GM23248 (cell line): ENCODE measurements at regions not wholly inside any gene's neighbourhood (a gene's known extent, or its start where the extent isn't known, plus 50 kb on each side); places are given as distances from the start of the nearest gene placed in this dataset.

Experiments used
- DNase-seq: peaks from one replicate; pipeline ENCODE4 v3.0.0-alpha.2; 2015
- H2AFZ ChIP-seq: fragments of 200-600 bp; sonication (generic); 2 replicates; pipeline ENCODE4 v1.6.1; 2016; ENCODE audit warnings: antibody characterized with exemption
- H3F3A ChIP-seq: fragments of 200-600 bp; sonication (generic); 2 replicates; pipeline ENCODE4 v1.6.1; 2016; ENCODE audit warnings: mild to moderate bottlenecking, antibody characterized with exemption, mixed run types; ENCODE audit not compliant: insufficient read depth
- H3K27ac ChIP-seq: fragments of 200-600 bp; sonication (generic); 2 replicates; pipeline ENCODE4 v1.5.1; 2016; ENCODE audit warnings: mild to moderate bottlenecking
- H3K27me3 ChIP-seq: fragments of 200-600 bp; sonication (generic); replicated peaks from 2 replicates; pipeline ENCODE4 v1.6.1; 2016; ENCODE audit warnings: mild to moderate bottlenecking; ENCODE audit not compliant: insufficient read depth
- H3K36me3 ChIP-seq: fragments of 200-600 bp; sonication (generic); 2 replicates; pipeline ENCODE4 v1.6.1; 2016; ENCODE audit warnings: low read depth, mild to moderate bottlenecking
- H3K4me1 ChIP-seq: fragments of 200-600 bp; sonication (generic); 2 replicates; pipeline ENCODE4 v1.6.1; 2016; ENCODE audit warnings: mild to moderate bottlenecking; ENCODE audit not compliant: insufficient read depth
- H3K4me2 ChIP-seq: fragments of 200-600 bp; sonication (generic); one replicate; pipeline ENCODE4 v1.6.1; 2016; ENCODE audit warnings: mild to moderate bottlenecking; ENCODE audit not compliant: unreplicated experiment
- H3K4me3 ChIP-seq: fragments of 200-600 bp; sonication (generic); 2 replicates; pipeline ENCODE4 v1.5.1; 2016; ENCODE audit warnings: mild to moderate bottlenecking
- H3K79me2 ChIP-seq: fragments of 200-600 bp; sonication (generic); 2 replicates; pipeline ENCODE4 v1.6.1; 2016; ENCODE audit warnings: mild to moderate bottlenecking; ENCODE audit not compliant: insufficient read depth
- H3K9ac ChIP-seq: fragments of 200-600 bp; sonication (generic); 2 replicates; pipeline ENCODE4 v1.6.1; 2016; ENCODE audit warnings: mild to moderate bottlenecking
- H3K9me2 ChIP-seq: fragments of 200-600 bp; sonication (generic); 2 replicates; pipeline ENCODE4 v1.6.1; 2016; ENCODE audit warnings: mixed run types, mild to moderate bottlenecking, moderate library complexity; ENCODE audit not compliant: insufficient read depth
- H3K9me3 ChIP-seq: fragments of 200-600 bp; sonication (generic); one replicate; pipeline ENCODE4 v1.6.1; 2017; ENCODE audit warnings: low read depth
- H4K20me1 ChIP-seq: fragments of 200-600 bp; sonication (generic); 2 replicates; pipeline ENCODE4 v1.6.0; 2016; ENCODE audit not compliant: insufficient read depth
- EZH2 ChIP-seq: fragments of 200-600 bp; sonication (generic); IDR thresholded peaks from 2 replicates; pipeline ENCODE4 v1.6.1; 2018; ENCODE audit warnings: antibody characterized with exemption, mild to moderate bottlenecking; ENCODE audit not compliant: insufficient read depth, poor library complexity, severe bottlenecking
- EZH2phosphoT487 ChIP-seq: fragments of 200-600 bp; sonication (generic); IDR thresholded peaks from 2 replicates; pipeline ENCODE4 v1.6.1; 2018; ENCODE audit warnings: antibody characterized with exemption, moderate library complexity, mild to moderate bottlenecking, low read depth; ENCODE audit not compliant: insufficient read depth
- WGBS, 2 experiments: methylation state at CpG; one replicate each; pipeline ENCODE4 v1.1.6; 2015 to 2017; ENCODE audit warnings: low lambda C conversion rate in 2 of 2, low coverage in 1 of 2; ENCODE audit errors: missing lambda C conversion rate in 2 of 2; 5-methylcytosine and 5-hydroxymethylcytosine counted together
- in situ Hi-C: fragments of 300-500 bp; cut with MboI; formaldehyde crosslinking; loops from 2 replicates; pipeline ENCODE4 v1.15.0; 2020

GRCh38 chr13:74919914-74920313, 562.1 kb downstream of the TBC1D4 start:
- H2AFZ ChIP-seq: no peak overlapping the region
- H3K27ac ChIP-seq: no peak overlapping the region
- H3K4me1 ChIP-seq: no peaks in the 10 kb centered on the region
- no peaks in the 10 kb centered on the region for H3F3A ChIP-seq
- no peak for TF ChIP-seq EZH2phosphoT487
- TF ChIP-seq EZH2: no peak
- in situ Hi-C loops: no loop called here
- no peaks in the 10 kb centered on the region for H3K27me3 ChIP-seq
- no peaks in the 10 kb centered on the region for H4K20me1 ChIP-seq
- no peaks in the 10 kb centered on the region for H3K9me3 ChIP-seq
- H3K36me3 ChIP-seq: no peaks in the 10 kb centered on the region
- H3K9ac ChIP-seq: no peak overlapping the region
- no peak overlapping the region for H3K4me2 ChIP-seq
- H3K4me3 ChIP-seq: no peak overlapping the region
- no peaks in the 10 kb centered on the region for H3K9me2 ChIP-seq
- H3K79me2 ChIP-seq: no peaks in the 10 kb centered on the region
- no peak for DNase-seq

GRCh38 chr13:74912898-74913297, 569.1 kb downstream of the TBC1D4 start:
- Histone ChIP-seq H3K4me2 (no peak overlapping the region), H3K79me2 (no peaks in the 10 kb centered on the region), H3K4me1 (no peaks in the 10 kb centered on the region), H3K9ac (no peak overlapping the region), H3K36me3 (no peaks in the 10 kb centered on the region), H3K27ac (no peak overlapping the region), H4K20me1 (no peaks in the 10 kb centered on the region), H2AFZ (no peak overlapping the region), H3K9me2 (no peaks in the 10 kb centered on the region), H3K9me3 (no peaks in the 10 kb centered on the region), H3K27me3 (no peaks in the 10 kb centered on the region), H3K4me3 (no peak overlapping the region), H3F3A (no peaks in the 10 kb centered on the region)
- in situ Hi-C loops: no loop called here
- no peak for TF ChIP-seq EZH2phosphoT487
- no peak for TF ChIP-seq EZH2
- no peak for DNase-seq
- 66 to 67% methylated on average over 2 of the region's 2 CpGs for WGBS, 2 experiments

GRCh38 chr13:74910415-74910814, 571.6 kb downstream of the TBC1D4 start:
- Histone ChIP-seq H3F3A (no peaks in the 10 kb centered on the region), H3K4me2 (no peak overlapping the region), H4K20me1 (no peaks in the 10 kb centered on the region), H3K9me3 (no peaks in the 10 kb centered on the region), H3K9me2 (no peaks in the 10 kb centered on the region), H3K27me3 (no peaks in the 10 kb centered on the region), H3K9ac (no peak overlapping the region), H3K36me3 (no peaks in the 10 kb centered on the region), H2AFZ (no peak overlapping the region), H3K79me2 (no peaks in the 10 kb centered on the region), H3K4me3 (no peak overlapping the region), H3K27ac (no peak overlapping the region), H3K4me1 (no peaks in the 10 kb centered on the region)
- in situ Hi-C loops: no loop called here
- DNase-seq: no peak
- TF ChIP-seq EZH2phosphoT487 (no peak), EZH2 (no peak)
- WGBS, 2 experiments: 91 to 97% methylated on average over 5 of the region's 5 CpGs

GRCh38 chr13:74907788-74908187, 574.2 kb downstream of the TBC1D4 start:
- Histone ChIP-seq H3K9ac (no peak overlapping the region), H3K9me3 (no peaks in the 10 kb centered on the region), H4K20me1 (no peaks in the 10 kb centered on the region), H3K9me2 (no peaks in the 10 kb centered on the region), H3K4me3 (no peak overlapping the region), H2AFZ (no peak overlapping the region), H3K36me3 (no peaks in the 10 kb centered on the region), H3K79me2 (no peaks in the 10 kb centered on the region), H3F3A (no peaks in the 10 kb centered on the region), H3K4me1 (no peaks in the 10 kb centered on the region), H3K4me2 (no peak overlapping the region), H3K27me3 (no peaks in the 10 kb centered on the region), H3K27ac (no peak overlapping the region)
- TF ChIP-seq EZH2 (no peak), EZH2phosphoT487 (no peak)
- no peak for DNase-seq
- 50 to 57% methylated on average over 5 of the region's 5 CpGs for WGBS, 2 experiments
- in situ Hi-C loops: no loop called here

- Histone ChIP-seq H3K27me3 (no peaks in the 10 kb centered on the region), H3K36me3 (no peaks in the 10 kb centered on the region), H3K4me2 (no peak overlapping the region), H3K4me1 (no peaks in the 10 kb centered on the region), H3K9me3 (no peaks in the 10 kb centered on the region), H3K79me2 (no peaks in the 10 kb centered on the region), H4K20me1 (no peaks in the 10 kb centered on the region), H3F3A (no peaks in the 10 kb centered on the region), H2AFZ (no peak overlapping the region), H3K4me3 (no peak overlapping the region), H3K9me2 (no peaks in the 10 kb centered on the region), H3K27ac (no peak overlapping the region), H3K9ac (no peak overlapping the region)
- in situ Hi-C loops: no loop called here
- WGBS, 2 experiments: 72 to 76% methylated on average over 4 of the region's 4 CpGs
- no peak for TF ChIP-seq EZH2phosphoT487
- no peak for TF ChIP-seq EZH2
- no peak for DNase-seq
Measured at GRCh38 chr13:74904556-74904955, 577.4 kb downstream of the TBC1D4 start.
